NT2/D1 (cell line): ENCODE measurements at regions not wholly inside any gene's neighbourhood (a gene's known extent, or its start where the extent isn't known, plus 50 kb on each side); places are given as distances from the start of the nearest gene placed in this dataset.

ENCODE experiments used
- DNase-seq: peaks from one replicate; pipeline ENCODE4 v3.0.0-alpha.2; 2011; ENCODE audit warnings: low read depth, low spot score
- H3K27me3 ChIP-seq: 2 replicates; pipeline ENCODE4 v1.6.0; 2011; ENCODE audit warnings: mild to moderate bottlenecking; ENCODE audit not compliant: insufficient read length, insufficient read depth
- H3K36me3 ChIP-seq: 2 replicates; pipeline ENCODE4 v1.6.1; 2011; ENCODE audit warnings: mild to moderate bottlenecking, low read length, mixed read lengths; ENCODE audit not compliant: insufficient read depth, insufficient read length
- H3K4me1 ChIP-seq: 2 replicates; pipeline ENCODE4 v1.5.1; 2011; ENCODE audit not compliant: insufficient read depth, insufficient read length
- H3K4me3 ChIP-seq: 2 replicates; pipeline ENCODE4 v1.5.1; 2011; ENCODE audit warnings: low read depth; ENCODE audit not compliant: insufficient read length
- H3K9ac ChIP-seq: 2 replicates; pipeline ENCODE4 v1.6.0; 2011; ENCODE audit warnings: low read depth; ENCODE audit not compliant: insufficient read length
- H3K9me3 ChIP-seq: 2 replicates; pipeline ENCODE4 v1.5.1; 2011; ENCODE audit warnings: mild to moderate bottlenecking, low read length; ENCODE audit not compliant: insufficient read depth
- SUZ12 ChIP-seq: IDR thresholded peaks from 2 replicates; pipeline ENCODE4 v1.6.1; 2011; ENCODE audit not compliant: insufficient read length, insufficient read depth; ENCODE audit errors: extremely low read depth
- YY1 ChIP-seq: IDR thresholded peaks from 2 replicates; pipeline ENCODE4 v1.6.1; 2011; ENCODE audit not compliant: insufficient read length, insufficient read depth
- ZNF274 ChIP-seq: IDR thresholded peaks from 2 replicates; pipeline ENCODE4 v1.6.1; 2011; ENCODE audit warnings: mild to moderate bottlenecking, low read depth, low read length

DNA sequence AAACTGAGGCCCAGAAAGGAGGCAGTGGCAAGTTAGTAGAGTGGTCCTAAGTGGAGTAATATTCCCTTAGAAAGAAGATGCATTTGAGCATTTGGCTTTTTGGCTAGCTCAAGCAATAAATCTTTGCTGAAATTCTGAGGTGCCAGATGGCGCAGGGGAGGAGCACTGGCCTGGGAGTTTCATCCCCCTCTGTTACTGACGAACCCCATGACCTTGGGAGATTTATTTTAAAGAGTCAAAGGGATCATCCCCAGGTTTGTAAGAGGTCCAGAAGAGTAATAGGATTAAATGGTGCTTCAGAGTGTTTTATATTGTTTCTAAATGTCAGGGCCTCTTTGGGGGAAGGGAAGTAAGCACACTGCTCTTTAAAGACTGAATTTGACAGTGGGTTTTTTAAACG lies 85.1 kb upstream of the PIAS1 start:
- no peak for DNase-seq
- no peak for TF ChIP-seq ZNF274
- TF ChIP-seq YY1: no peak
- no peak for TF ChIP-seq SUZ12
- Histone ChIP-seq H3K9ac (no peak overlapping the region), H3K4me1 (no peaks in the 10 kb centered on the region), H3K9me3 (no peaks in the 10 kb centered on the region), H3K27me3 (no peaks in the 10 kb centered on the region), H3K36me3 (no peaks in the 10 kb centered on the region), H3K4me3 (no peak overlapping the region)

DNA sequence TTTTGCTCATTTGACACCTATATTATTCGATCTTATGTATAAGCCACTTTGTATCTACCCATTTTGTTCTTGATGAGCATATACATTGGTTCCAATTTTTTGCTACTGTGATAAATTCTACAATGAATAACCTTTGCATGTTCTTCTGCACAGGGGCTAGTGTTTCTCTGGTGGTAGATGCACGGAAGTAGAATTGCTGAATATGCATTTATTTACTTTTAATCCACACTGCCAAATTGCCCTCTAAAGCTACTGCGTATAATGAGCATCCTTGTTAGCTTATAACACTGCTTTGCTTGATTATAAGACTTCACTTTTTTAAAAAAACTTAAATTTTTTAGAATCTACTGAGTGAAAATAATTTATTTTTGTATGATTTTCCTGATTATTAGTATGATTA lies 84.2 kb upstream of the PIAS1 start:
- Histone ChIP-seq H3K9ac (no peak overlapping the region), H3K4me3 (no peak overlapping the region)
- TF ChIP-seq ZNF274: no peak
- TF ChIP-seq YY1: no peak
- no peak for TF ChIP-seq SUZ12

DNA sequence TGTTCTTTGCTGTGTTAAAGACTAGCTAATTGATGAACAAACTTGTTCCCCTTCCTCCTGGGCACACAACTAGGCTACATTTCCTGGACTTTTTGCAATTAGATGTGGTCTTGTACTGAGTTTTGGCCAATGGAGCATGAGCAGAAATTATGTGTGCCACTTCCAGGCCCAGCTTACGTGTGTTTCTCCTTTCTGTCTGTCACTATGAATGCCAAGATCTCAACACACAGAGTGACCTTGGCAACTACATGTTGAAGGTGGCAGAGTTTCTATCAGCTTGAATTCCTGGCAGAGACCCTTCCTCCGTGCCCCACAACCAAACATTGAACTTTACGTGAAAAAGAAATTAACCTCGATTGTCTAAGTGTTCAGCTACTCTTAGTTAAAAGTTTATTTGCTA lies 81.7 kb upstream of the PIAS1 start:
- no peaks in the 10 kb centered on the region for H3K36me3 ChIP-seq
- H3K4me1 ChIP-seq: no peaks in the 10 kb centered on the region
- no peak overlapping the region for H3K4me3 ChIP-seq
- no peak for TF ChIP-seq ZNF274
- TF ChIP-seq YY1: no peak
- no peak for TF ChIP-seq SUZ12
- no peak for DNase-seq
- no peaks in the 10 kb centered on the region for H3K9me3 ChIP-seq
- no peak overlapping the region for H3K9ac ChIP-seq
- no peaks in the 10 kb centered on the region for H3K27me3 ChIP-seq

More for the DNA sequence above, 84.2 kb upstream of the PIAS1 start:
- H3K4me1 ChIP-seq: no peaks in the 10 kb centered on the region
- no peaks in the 10 kb centered on the region for H3K36me3 ChIP-seq
- no peaks in the 10 kb centered on the region for H3K27me3 ChIP-seq
- DNase-seq: no peak
- no peaks in the 10 kb centered on the region for H3K9me3 ChIP-seq

DNA sequence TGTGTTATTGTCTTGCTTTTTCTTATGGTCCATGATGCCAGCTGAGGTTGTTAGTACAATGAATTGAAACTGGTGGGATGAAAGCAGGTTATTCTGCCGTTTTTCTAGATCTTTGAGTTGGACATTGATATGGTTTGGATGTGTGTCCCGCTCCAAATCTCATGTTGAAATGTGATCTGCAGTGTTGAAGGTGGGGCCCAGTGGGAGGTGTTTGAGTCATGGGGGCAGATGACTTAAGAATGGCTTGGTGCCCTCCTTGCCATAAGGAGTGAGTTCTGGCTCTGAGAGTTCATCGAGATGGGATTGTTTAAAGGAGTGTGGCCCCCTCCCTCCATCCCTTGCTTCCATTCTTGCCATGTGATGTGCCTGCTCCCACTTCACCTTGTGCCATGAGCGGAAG lies 80.3 kb upstream of the PIAS1 start:
- Histone ChIP-seq H3K9ac (no peak overlapping the region), H3K36me3 (no peaks in the 10 kb centered on the region), H3K27me3 (no peaks in the 10 kb centered on the region), H3K4me3 (no peak overlapping the region), H3K4me1 (no peaks in the 10 kb centered on the region), H3K9me3 (peaks cover 8% of the 10 kb centered on the region)
- DNase-seq: no peak
- TF ChIP-seq YY1 (no peak), SUZ12 (no peak), ZNF274 (no peak)

DNA sequence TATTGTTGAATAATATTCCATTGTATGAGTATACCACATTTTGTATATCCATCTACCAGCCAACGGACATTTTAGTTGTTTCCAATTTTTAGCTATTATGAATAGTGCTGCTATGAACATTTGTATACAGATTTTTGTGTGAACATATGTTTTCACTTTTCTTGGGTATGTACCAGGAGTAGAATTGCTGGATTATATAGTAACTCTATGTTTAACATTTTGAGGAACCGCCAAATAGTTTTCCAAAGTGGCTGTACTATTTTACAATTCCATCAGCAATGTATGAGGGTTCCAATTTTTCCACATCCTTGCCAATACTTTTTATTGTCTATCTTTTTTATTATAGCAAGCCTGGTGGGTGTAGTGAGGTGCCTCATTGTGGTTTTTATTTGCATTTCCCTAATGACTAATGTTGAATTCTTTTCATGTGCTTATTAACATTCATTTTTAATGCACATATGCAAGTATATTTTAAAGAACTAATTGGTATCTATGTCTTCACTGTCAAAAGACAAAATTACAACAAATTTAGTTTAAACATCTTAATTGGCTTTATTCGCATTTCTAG lies 77.5 kb upstream of the PIAS1 start:
- Histone ChIP-seq H3K4me3 (no peak overlapping the region), H3K9ac (no peak overlapping the region)
- DNase-seq: no peak

DNA sequence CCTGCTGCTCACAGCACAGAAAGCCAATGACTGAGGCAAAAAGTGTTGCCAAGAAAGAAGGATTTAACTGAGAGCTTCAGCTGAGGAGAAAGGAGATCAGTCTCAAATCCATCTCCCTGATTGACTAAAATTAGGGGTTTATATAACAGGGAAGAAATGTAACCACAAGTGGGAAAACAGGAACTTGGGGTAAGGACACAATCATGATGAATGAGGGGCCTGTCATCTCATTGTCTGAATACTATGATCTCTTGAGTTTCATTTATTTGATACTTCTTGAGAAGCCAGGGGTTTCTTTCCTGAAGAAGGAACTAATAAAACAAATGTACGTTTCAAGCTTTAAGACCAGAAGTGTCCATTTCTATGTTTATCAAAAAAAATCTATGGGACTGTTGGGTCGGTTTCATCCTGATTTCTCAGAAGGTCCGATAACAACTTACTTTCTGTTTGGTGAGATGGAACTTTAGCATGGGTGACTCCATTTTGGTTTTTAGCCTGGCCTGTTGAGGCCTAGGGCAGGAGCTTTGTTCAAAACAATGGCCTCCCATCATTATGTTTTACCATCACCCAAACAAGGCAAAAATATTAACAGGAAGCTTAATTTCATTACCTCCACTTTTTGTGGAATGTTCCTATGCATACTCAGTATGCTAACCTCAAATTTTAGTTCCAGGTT lies 76.6 kb upstream of the PIAS1 start:
- H3K4me3 ChIP-seq: no peak overlapping the region
- H3K9ac ChIP-seq: no peak overlapping the region
- no peaks in the 10 kb centered on the region for H3K27me3 ChIP-seq
- peaks cover 8% of the 10 kb centered on the region for H3K9me3 ChIP-seq
- no peak for DNase-seq
- no peaks in the 10 kb centered on the region for H3K4me1 ChIP-seq
- TF ChIP-seq YY1 (no peak), ZNF274 (no peak)
- H3K36me3 ChIP-seq: no peaks in the 10 kb centered on the region

More for the DNA sequence above, 77.5 kb upstream of the PIAS1 start:
- Histone ChIP-seq H3K36me3 (no peaks in the 10 kb centered on the region), H3K4me1 (no peaks in the 10 kb centered on the region), H3K9me3 (peaks cover 8% of the 10 kb centered on the region), H3K27me3 (no peaks in the 10 kb centered on the region)
- TF ChIP-seq SUZ12 (no peak), ZNF274 (no peak), YY1 (no peak)

DNA sequence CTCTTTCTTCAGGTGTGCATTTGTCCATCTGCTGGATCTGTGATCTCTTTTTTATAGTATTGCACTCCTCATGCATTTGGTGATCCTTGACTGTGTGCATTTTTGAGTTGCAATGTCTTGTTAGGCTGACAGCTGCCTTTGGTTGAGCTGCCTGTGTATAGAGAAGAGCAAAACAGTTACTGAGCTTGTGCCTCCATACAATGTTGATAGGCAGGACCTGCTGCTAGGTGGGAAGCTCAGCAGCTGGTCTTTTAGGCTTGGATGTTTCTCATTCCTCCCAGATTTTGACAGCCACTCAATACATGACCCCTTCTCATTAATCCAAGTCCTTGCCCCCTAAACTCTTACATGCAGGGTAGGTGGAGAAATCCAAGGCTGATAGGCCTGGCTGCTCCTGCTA lies 74.8 kb upstream of the PIAS1 start:
- Histone ChIP-seq H3K27me3 (no peaks in the 10 kb centered on the region), H3K9ac (no peak overlapping the region), H3K9me3 (peaks cover 8% of the 10 kb centered on the region), H3K4me1 (no peaks in the 10 kb centered on the region), H3K4me3 (no peak overlapping the region), H3K36me3 (no peaks in the 10 kb centered on the region)
- TF ChIP-seq ZNF274 (no peak), SUZ12 (no peak), YY1 (no peak)
- no peak for DNase-seq
